HL-60 (cell line): ENCODE measurements at regions not wholly inside any gene's neighbourhood (a gene's known extent, or its start where the extent isn't known, plus 50 kb on each side); places are given as distances from the start of the nearest gene placed in this dataset.
"Not testable (repeated sequence)": the region's sequence is repeated elsewhere in the genome, so short reads cannot be mapped to it uniquely, and the experiment has no call there.

Experiments used
- GABPA ChIP-seq: IDR thresholded peaks from 2 replicates; pipeline ENCODE4 v1.6.1; 2012; ENCODE audit warnings: low read depth
- TF ChIP-seq, protein P1 (sequence below): IDR thresholded peaks from one replicate; pipeline ENCODE4 v1.5.1; 2011; ENCODE audit warnings: low read length, control low read depth, inconsistent platforms; ENCODE audit not compliant: insufficient read depth

DNA sequence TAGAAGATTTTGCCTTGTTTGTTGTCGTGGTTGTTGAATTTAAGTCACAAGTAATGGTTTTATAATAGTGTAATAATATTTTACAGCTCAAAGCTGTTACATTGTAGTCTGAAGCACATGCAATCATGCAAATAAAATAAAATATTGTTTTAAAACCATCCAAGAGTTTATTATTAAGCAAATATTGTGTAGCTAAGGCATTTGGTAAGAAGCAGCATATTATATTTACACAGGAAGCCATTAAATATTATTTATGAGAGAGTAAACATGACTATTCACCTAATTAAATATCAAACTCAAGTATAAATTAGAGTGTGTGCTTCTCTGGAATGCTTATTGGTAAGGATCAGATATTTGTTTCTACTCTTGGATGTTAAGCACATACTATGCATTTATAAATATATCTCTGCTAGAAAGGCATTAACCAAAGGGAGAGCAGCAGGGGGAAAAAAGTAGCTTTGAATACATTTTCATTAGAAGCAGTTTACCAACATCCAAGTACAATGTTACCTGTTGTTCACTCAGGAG, 431.5 kb upstream of the FAM174A start:
- TF ChIP-seq, protein P1, sequence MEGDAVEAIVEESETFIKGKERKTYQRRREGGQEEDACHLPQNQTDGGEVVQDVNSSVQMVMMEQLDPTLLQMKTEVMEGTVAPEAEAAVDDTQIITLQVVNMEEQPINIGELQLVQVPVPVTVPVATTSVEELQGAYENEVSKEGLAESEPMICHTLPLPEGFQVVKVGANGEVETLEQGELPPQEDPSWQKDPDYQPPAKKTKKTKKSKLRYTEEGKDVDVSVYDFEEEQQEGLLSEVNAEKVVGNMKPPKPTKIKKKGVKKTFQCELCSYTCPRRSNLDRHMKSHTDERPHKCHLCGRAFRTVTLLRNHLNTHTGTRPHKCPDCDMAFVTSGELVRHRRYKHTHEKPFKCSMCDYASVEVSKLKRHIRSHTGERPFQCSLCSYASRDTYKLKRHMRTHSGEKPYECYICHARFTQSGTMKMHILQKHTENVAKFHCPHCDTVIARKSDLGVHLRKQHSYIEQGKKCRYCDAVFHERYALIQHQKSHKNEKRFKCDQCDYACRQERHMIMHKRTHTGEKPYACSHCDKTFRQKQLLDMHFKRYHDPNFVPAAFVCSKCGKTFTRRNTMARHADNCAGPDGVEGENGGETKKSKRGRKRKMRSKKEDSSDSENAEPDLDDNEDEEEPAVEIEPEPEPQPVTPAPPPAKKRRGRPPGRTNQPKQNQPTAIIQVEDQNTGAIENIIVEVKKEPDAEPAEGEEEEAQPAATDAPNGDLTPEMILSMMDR: not testable (repeated sequence)
- TF ChIP-seq GABPA: not testable (repeated sequence)
